ENCODE measurements at regions not wholly inside any gene's neighbourhood (a gene's known extent, or its start where the extent isn't known, plus 50 kb on each side); places are given as distances from the start of the nearest gene placed in this dataset.

- no peaks in the 10 kb centered on the region for H3K9me3 ChIP-seq (ENCODE audit: control insufficient read depth in 2 of 2, low read length in 2 of 2)
- no peaks in the 10 kb centered on the region for H3K4me1 ChIP-seq (ENCODE audit: control insufficient read depth, insufficient read depth, low read length)
- no peak overlapping the region for H3K27ac ChIP-seq (ENCODE audit: low read length)
- no peak overlapping the region for H3K9ac ChIP-seq (ENCODE audit: low read length in 2 of 2)
- no peaks in the 10 kb centered on the region for H3K36me3 ChIP-seq (ENCODE audit: control insufficient read depth in 2 of 2, insufficient read depth in 2 of 2, low read length in 2 of 2)
- no peak overlapping the region for H3K4me3 ChIP-seq (ENCODE audit: low read length in 2 of 2)
- H3K27me3 ChIP-seq (ENCODE audit: control insufficient read depth in 1 of 2, insufficient read depth in 2 of 2, low read length in 2 of 2) = no peaks in the 10 kb centered on the region
These were observed 529.3 kb upstream of the SPRY2 start for GRCh38 chr13:80870186-80870585.

DNA sequence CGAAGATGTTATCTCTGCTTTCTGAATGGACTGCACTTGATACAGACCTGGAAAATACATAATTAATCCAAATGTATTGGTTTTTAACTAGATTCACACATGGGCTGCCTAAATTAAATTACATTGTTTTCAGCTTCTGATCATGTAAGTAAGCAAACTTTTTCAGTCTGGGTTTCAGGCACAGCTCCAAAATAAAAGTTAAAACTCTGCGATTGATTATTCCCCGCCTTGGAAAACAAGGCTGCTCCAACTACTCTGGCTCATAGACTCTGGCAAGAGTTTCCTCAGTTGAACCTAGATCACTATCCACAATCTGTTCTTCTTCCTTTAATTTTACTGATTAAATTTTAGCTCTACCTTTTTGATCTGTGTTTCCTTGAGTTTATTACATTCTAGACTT, 526.0 kb upstream of the SPRY2 start:
- Histone ChIP-seq H3K4me1 (ENCODE audit: control insufficient read depth, insufficient read depth, low read length) (no peaks in the 10 kb centered on the region), H3K36me3 (ENCODE audit: control insufficient read depth in 2 of 2, insufficient read depth in 2 of 2, low read length in 2 of 2) (no peaks in the 10 kb centered on the region), H3K27ac (ENCODE audit: low read length) (no peak overlapping the region), H3K9me3 (ENCODE audit: control insufficient read depth in 2 of 2, low read length in 2 of 2) (no peaks in the 10 kb centered on the region), H3K27me3 (ENCODE audit: control insufficient read depth in 1 of 2, insufficient read depth in 2 of 2, low read length in 2 of 2) (no peaks in the 10 kb centered on the region), H3K9ac (ENCODE audit: low read length in 2 of 2) (no peak overlapping the region), H3K4me3 (ENCODE audit: low read length in 2 of 2) (no peak overlapping the region)

DNA sequence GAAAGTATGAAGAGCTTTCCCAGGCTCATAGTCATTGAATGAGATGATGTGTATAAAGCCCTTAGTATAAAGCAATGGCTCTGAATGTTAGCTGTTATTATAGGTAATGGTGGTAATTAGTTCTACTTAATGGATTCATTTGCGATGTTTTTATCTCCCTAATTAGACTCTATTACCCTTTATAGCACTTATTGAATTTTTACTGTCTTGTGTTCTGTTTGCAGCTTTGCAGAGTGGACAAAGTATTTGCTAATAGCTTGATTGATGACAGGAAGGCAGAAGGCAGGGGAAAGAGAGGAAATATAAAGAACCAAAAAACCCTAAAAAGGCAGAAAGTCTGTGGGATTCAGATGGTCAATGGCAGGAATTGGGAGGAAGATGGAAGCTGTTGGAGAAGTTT, 524.4 kb upstream of the SPRY2 start:
- Histone ChIP-seq H3K4me3 (ENCODE audit: low read length in 2 of 2) (no peak overlapping the region), H3K9ac (ENCODE audit: low read length in 2 of 2) (no peak overlapping the region), H3K36me3 (ENCODE audit: control insufficient read depth in 2 of 2, insufficient read depth in 2 of 2, low read length in 2 of 2) (no peaks in the 10 kb centered on the region), H3K27ac (ENCODE audit: low read length) (no peak overlapping the region), H3K9me3 (ENCODE audit: control insufficient read depth in 2 of 2, low read length in 2 of 2) (no peaks in the 10 kb centered on the region), H3K4me1 (ENCODE audit: control insufficient read depth, insufficient read depth, low read length) (no peaks in the 10 kb centered on the region), H3K27me3 (ENCODE audit: control insufficient read depth in 1 of 2, insufficient read depth in 2 of 2, low read length in 2 of 2) (no peaks in the 10 kb centered on the region)

DNA sequence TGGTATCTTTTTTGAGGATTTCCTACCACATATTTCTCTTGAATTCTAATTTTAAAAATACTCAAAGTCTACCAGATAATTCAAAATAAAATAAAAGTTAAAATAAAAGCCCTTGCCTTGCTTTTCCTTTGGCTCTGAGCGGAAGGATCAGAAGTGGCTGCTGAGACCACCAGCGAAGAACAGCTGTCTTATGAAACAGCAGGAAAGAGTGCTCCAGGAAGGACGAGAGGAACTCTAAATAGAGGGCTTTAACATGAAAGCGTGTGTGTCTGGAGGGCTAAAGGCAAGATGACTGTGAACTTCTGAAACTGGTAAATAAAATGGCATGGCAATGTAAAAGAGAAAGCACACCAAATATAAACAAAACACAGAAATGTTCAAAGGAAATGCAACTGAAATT, 521.5 kb upstream of the SPRY2 start:
- no peaks in the 10 kb centered on the region for H3K4me1 ChIP-seq (ENCODE audit: control insufficient read depth, insufficient read depth, low read length)

DNA sequence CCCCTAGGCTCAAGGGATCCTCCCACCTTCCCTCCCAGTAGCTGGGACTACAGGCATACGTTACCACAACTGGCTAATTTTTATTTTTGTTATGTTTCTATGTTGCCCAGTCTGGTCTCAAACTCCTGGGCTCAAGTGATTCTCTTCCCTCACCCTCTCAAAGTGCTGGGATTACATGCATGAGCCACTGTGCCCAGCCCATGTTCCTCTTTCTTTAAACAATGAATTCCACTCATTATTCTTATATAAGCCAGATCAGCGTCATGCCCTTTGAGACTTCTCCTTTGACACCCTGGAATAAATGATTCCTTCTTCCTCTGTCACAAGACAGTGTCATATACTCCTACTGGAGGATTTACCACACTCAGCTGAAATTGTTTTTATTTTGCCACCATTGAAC, 519.9 kb upstream of the SPRY2 start:
- Histone ChIP-seq H3K36me3 (ENCODE audit: control insufficient read depth in 2 of 2, insufficient read depth in 2 of 2, low read length in 2 of 2) (no peaks in the 10 kb centered on the region), H3K4me3 (ENCODE audit: low read length in 2 of 2) (no peak overlapping the region), H3K27me3 (ENCODE audit: control insufficient read depth in 1 of 2, insufficient read depth in 2 of 2, low read length in 2 of 2) (no peaks in the 10 kb centered on the region), H3K9ac (ENCODE audit: low read length in 2 of 2) (no peak overlapping the region), H3K9me3 (ENCODE audit: control insufficient read depth in 2 of 2, low read length in 2 of 2) (no peaks in the 10 kb centered on the region), H3K4me1 (ENCODE audit: control insufficient read depth, insufficient read depth, low read length) (no peaks in the 10 kb centered on the region), H3K27ac (ENCODE audit: low read length) (no peak overlapping the region)

More for the DNA sequence above, 521.5 kb upstream of the SPRY2 start:
- no peaks in the 10 kb centered on the region for H3K9me3 ChIP-seq (ENCODE audit: control insufficient read depth in 2 of 2, low read length in 2 of 2)
- H3K36me3 ChIP-seq (ENCODE audit: control insufficient read depth in 2 of 2, insufficient read depth in 2 of 2, low read length in 2 of 2) = no peaks in the 10 kb centered on the region
- no peak overlapping the region for H3K9ac ChIP-seq (ENCODE audit: low read length in 2 of 2)
- H3K27ac ChIP-seq (ENCODE audit: low read length) = no peak overlapping the region
- no peaks in the 10 kb centered on the region for H3K27me3 ChIP-seq (ENCODE audit: control insufficient read depth in 1 of 2, insufficient read depth in 2 of 2, low read length in 2 of 2)
- H3K4me3 ChIP-seq (ENCODE audit: low read length in 2 of 2) = no peak overlapping the region

- Histone ChIP-seq H3K27me3 (ENCODE audit: control insufficient read depth in 1 of 2, insufficient read depth in 2 of 2, low read length in 2 of 2) (no peaks in the 10 kb centered on the region), H3K9me3 (ENCODE audit: control insufficient read depth in 2 of 2, low read length in 2 of 2) (no peaks in the 10 kb centered on the region), H3K27ac (ENCODE audit: low read length) (no peak overlapping the region), H3K4me1 (ENCODE audit: control insufficient read depth, insufficient read depth, low read length) (no peaks in the 10 kb centered on the region), H3K36me3 (ENCODE audit: control insufficient read depth in 2 of 2, insufficient read depth in 2 of 2, low read length in 2 of 2) (no peaks in the 10 kb centered on the region), H3K4me3 (ENCODE audit: low read length in 2 of 2) (no peak overlapping the region), H3K9ac (ENCODE audit: low read length in 2 of 2) (no peak overlapping the region)
These were observed 517.2 kb upstream of the SPRY2 start for GRCh38 chr13:80858131-80858530.

DNA sequence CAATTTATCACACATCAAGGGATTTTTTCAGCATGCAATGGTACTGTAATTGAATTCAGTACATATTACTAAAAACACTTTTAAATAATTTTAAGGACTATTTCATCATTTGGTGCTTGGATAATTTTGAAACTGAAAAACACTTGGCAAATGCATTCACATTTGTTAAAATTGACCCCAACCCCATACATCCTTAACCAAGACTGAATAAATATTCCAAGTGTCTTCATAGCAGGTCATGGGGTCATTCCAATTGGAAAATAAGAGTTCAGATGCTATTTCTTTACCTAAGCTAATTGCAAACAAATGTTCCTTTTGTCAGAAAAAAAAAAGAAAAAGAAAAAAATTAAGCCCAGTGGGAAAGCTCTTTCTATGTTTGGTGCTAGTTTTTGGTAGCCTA, 516.4 kb upstream of the SPRY2 start:
- no peaks in the 10 kb centered on the region for H3K36me3 ChIP-seq (ENCODE audit: control insufficient read depth in 2 of 2, insufficient read depth in 2 of 2, low read length in 2 of 2)
- H3K9me3 ChIP-seq (ENCODE audit: control insufficient read depth in 2 of 2, low read length in 2 of 2) = no peaks in the 10 kb centered on the region
- H3K4me1 ChIP-seq (ENCODE audit: control insufficient read depth, insufficient read depth, low read length) = no peaks in the 10 kb centered on the region
- no peak overlapping the region for H3K27ac ChIP-seq (ENCODE audit: low read length)
- no peak overlapping the region for H3K9ac ChIP-seq (ENCODE audit: low read length in 2 of 2)
- H3K27me3 ChIP-seq (ENCODE audit: control insufficient read depth in 1 of 2, insufficient read depth in 2 of 2, low read length in 2 of 2) = no peaks in the 10 kb centered on the region
- no peak overlapping the region for H3K4me3 ChIP-seq (ENCODE audit: low read length in 2 of 2)

GRCh38 chr13:80850771-80851170, 509.8 kb upstream of the SPRY2 start:
- Histone ChIP-seq H3K9ac (ENCODE audit: low read length in 2 of 2) (no peak overlapping the region), H3K9me3 (ENCODE audit: control insufficient read depth in 2 of 2, low read length in 2 of 2) (no peaks in the 10 kb centered on the region), H3K4me3 (ENCODE audit: low read length in 2 of 2) (no peak overlapping the region), H3K27ac (ENCODE audit: low read length) (no peak overlapping the region), H3K4me1 (ENCODE audit: control insufficient read depth, insufficient read depth, low read length) (no peaks in the 10 kb centered on the region), H3K36me3 (ENCODE audit: control insufficient read depth in 2 of 2, insufficient read depth in 2 of 2, low read length in 2 of 2) (no peaks in the 10 kb centered on the region), H3K27me3 (ENCODE audit: control insufficient read depth in 1 of 2, insufficient read depth in 2 of 2, low read length in 2 of 2) (no peaks in the 10 kb centered on the region)

DNA sequence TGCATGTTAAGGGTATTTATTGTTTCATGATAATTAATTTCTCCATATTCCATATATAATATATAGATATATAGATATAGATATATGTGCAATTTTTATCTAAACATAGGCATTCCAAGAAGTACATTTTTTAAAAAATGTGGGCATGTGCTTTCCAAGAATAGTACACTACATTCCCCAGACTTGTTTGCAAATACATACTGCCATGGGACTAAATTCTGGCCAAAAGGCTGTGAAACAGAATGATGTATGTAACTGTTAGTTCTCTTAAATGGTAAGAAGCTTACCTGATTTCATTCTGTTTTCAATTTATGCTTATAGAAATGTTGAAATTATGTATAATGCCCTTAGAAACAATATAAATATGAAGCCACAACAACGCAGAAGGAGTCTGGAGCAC, 503.2 kb upstream of the SPRY2 start:
- H3K36me3 ChIP-seq (ENCODE audit: control insufficient read depth in 2 of 2, insufficient read depth in 2 of 2, low read length in 2 of 2) = no peaks in the 10 kb centered on the region
- H3K27ac ChIP-seq (ENCODE audit: low read length) = no peak overlapping the region
- no peak overlapping the region for H3K4me3 ChIP-seq (ENCODE audit: low read length in 2 of 2)
- no peaks in the 10 kb centered on the region for H3K4me1 ChIP-seq (ENCODE audit: control insufficient read depth, insufficient read depth, low read length)
- H3K27me3 ChIP-seq (ENCODE audit: control insufficient read depth in 1 of 2, insufficient read depth in 2 of 2, low read length in 2 of 2) = no peaks in the 10 kb centered on the region
- H3K9ac ChIP-seq (ENCODE audit: low read length in 2 of 2) = no peak overlapping the region
- no peaks in the 10 kb centered on the region for H3K9me3 ChIP-seq (ENCODE audit: control insufficient read depth in 2 of 2, low read length in 2 of 2)

DNA sequence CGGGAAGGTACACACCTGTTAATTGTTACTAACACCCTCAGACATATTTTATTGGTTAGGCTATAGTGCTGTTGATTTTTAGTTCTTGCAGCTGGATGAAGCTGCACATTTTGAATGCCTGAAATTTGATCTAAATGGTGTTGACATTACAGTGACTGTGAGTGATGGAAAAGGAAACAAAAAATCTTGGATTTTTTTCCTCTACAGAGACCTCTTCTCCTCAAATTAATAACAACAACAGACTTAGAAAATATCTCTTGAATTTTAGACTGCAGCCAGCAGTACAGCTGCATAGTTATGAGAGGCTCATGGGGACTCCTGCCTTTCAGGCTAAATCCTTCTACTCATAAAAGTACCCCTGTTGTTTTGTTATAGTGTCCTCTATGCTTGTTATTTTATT, 500.5 kb upstream of the SPRY2 start:
- no peak overlapping the region for H3K27ac ChIP-seq (ENCODE audit: low read length)
- H3K4me3 ChIP-seq (ENCODE audit: low read length in 2 of 2) = no peak overlapping the region

GRCh38 chr13:80840316-80840976, 499.5 kb upstream of the SPRY2 start:
- no peaks in the 10 kb centered on the region for H3K36me3 ChIP-seq (ENCODE audit: control insufficient read depth in 2 of 2, insufficient read depth in 2 of 2, low read length in 2 of 2)
- H3K9me3 ChIP-seq (ENCODE audit: control insufficient read depth in 2 of 2, low read length in 2 of 2) = peaks cover 0 to 3% of the 10 kb centered on the region in 2 donors
- H3K27me3 ChIP-seq (ENCODE audit: control insufficient read depth in 1 of 2, insufficient read depth in 2 of 2, low read length in 2 of 2) = no peaks in the 10 kb centered on the region
- no peak overlapping the region for H3K9ac ChIP-seq (ENCODE audit: low read length in 2 of 2)
- H3K4me3 ChIP-seq (ENCODE audit: low read length in 2 of 2) = no peak overlapping the region
- H3K27ac ChIP-seq (ENCODE audit: low read length) = no peak overlapping the region
- H3K4me1 ChIP-seq (ENCODE audit: control insufficient read depth, insufficient read depth, low read length) = no peaks in the 10 kb centered on the region

More for the DNA sequence above, 500.5 kb upstream of the SPRY2 start:
- no peak overlapping the region for H3K9ac ChIP-seq (ENCODE audit: low read length in 2 of 2)
- H3K27me3 ChIP-seq (ENCODE audit: control insufficient read depth in 1 of 2, insufficient read depth in 2 of 2, low read length in 2 of 2) = no peaks in the 10 kb centered on the region
- H3K9me3 ChIP-seq (ENCODE audit: control insufficient read depth in 2 of 2, low read length in 2 of 2) = no peaks in the 10 kb centered on the region
- H3K4me1 ChIP-seq (ENCODE audit: control insufficient read depth, insufficient read depth, low read length) = no peaks in the 10 kb centered on the region
- no peaks in the 10 kb centered on the region for H3K36me3 ChIP-seq (ENCODE audit: control insufficient read depth in 2 of 2, insufficient read depth in 2 of 2, low read length in 2 of 2)

All from stomach smooth muscle (tissue), 2 donors.